OCI-LY1 (cell line): ENCODE measurements at regions not wholly inside any gene's neighbourhood (a gene's known extent, or its start where the extent isn't known, plus 50 kb on each side); places are given as distances from the start of the nearest gene placed in this dataset.

ENCODE experiments used
- EZH2 ChIP-seq: fragments of 200-600 bp; sonication (generic), shearing (Covaris generic); IDR thresholded peaks from 2 replicates; pipeline ENCODE4 v1.8.0; 2017; ENCODE audit warnings: borderline replicate concordance, mixed run types, mild to moderate bottlenecking, antibody characterized with exemption, low read length, moderate library complexity, mixed read lengths
- TF ChIP-seq, protein P1 (sequence below): fragments of 200-600 bp; sonication (generic), shearing (Covaris generic); IDR thresholded peaks from 2 replicates; pipeline ENCODE4 v1.5.1; 2017; ENCODE audit warnings: mild to moderate bottlenecking, antibody characterized with exemption, low read length, moderate library complexity, mixed read lengths

DNA sequence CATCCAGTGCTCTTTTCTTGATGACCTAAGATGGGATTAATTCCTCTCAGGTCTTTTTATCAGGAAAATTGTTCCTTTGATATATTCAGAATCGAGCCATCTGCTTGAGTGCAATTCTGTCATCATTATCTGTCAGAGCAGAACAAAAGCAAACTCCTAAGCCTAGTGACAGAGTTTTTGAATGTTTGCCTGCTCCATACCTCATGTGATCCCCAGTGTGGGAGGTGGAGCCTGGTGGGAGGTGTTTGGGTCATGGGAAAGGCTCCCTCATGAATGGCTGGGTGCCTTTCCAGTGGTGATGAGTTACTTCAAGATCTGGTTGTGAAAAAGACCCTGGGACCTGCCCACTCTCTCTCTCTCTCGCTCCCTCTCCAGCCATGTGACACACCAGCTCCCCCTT lies 628.2 kb downstream of the CDH11 start:
- TF ChIP-seq, protein P1, sequence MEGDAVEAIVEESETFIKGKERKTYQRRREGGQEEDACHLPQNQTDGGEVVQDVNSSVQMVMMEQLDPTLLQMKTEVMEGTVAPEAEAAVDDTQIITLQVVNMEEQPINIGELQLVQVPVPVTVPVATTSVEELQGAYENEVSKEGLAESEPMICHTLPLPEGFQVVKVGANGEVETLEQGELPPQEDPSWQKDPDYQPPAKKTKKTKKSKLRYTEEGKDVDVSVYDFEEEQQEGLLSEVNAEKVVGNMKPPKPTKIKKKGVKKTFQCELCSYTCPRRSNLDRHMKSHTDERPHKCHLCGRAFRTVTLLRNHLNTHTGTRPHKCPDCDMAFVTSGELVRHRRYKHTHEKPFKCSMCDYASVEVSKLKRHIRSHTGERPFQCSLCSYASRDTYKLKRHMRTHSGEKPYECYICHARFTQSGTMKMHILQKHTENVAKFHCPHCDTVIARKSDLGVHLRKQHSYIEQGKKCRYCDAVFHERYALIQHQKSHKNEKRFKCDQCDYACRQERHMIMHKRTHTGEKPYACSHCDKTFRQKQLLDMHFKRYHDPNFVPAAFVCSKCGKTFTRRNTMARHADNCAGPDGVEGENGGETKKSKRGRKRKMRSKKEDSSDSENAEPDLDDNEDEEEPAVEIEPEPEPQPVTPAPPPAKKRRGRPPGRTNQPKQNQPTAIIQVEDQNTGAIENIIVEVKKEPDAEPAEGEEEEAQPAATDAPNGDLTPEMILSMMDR, result no peak
- no peak for TF ChIP-seq EZH2
